Mesodermal cell (in vitro differentiated cells): ENCODE measurements at regions not wholly inside any gene's neighbourhood (a gene's known extent, or its start where the extent isn't known, plus 50 kb on each side); places are given as distances from the start of the nearest gene placed in this dataset.
"Not testable (repeated sequence)": the region's sequence is repeated elsewhere in the genome, so short reads cannot be mapped to it uniquely, and the experiment has no call there.

ENCODE experiments used
- H3K27ac ChIP-seq: 2 replicates; pipeline ENCODE4 v1.7.0; 2013; ENCODE audit warnings: mild to moderate bottlenecking, low read depth, low read length, moderate library complexity; ENCODE audit not compliant: severe bottlenecking
- H3K36me3 ChIP-seq: 2 replicates; pipeline ENCODE4 v1.7.1; 2013; ENCODE audit warnings: mild to moderate bottlenecking, low read length, moderate library complexity; ENCODE audit not compliant: control insufficient read depth, insufficient read depth
- H3K4me1 ChIP-seq: one replicate; pipeline ENCODE4 v1.7.1; 2013; ENCODE audit warnings: mild to moderate bottlenecking, low read length; ENCODE audit not compliant: insufficient read depth, control insufficient read depth, poor library complexity, severe bottlenecking
- H3K4me3 ChIP-seq: 2 replicates; pipeline ENCODE4 v1.7.0; 2013; ENCODE audit warnings: low read length, control low read depth, mild to moderate bottlenecking; ENCODE audit not compliant: insufficient read depth, poor library complexity, severe bottlenecking; ENCODE audit errors: extremely low read depth
- H3K9me3 ChIP-seq: 2 replicates; pipeline ENCODE4 v1.7.1; 2013; ENCODE audit warnings: mild to moderate bottlenecking, low read length, moderate library complexity; ENCODE audit not compliant: control insufficient read depth
- WGBS, 2 experiments: methylation state at CpG; one replicate each; pipeline ENCODE4 v1.1.5; 2013; ENCODE audit warnings: missing lambda C conversion rate in 2 of 2; ENCODE audit not compliant: insufficient coverage in 2 of 2; 5-methylcytosine and 5-hydroxymethylcytosine counted together

- no peaks in the 10 kb centered on the region for H3K4me1 ChIP-seq
- no peak overlapping the region for H3K27ac ChIP-seq
- no peak overlapping the region for H3K4me3 ChIP-seq
- no peaks in the 10 kb centered on the region for H3K36me3 ChIP-seq
- WGBS, 2 experiments: 74 to 90% methylated on average over 2 of the region's 2 CpGs
- H3K9me3 ChIP-seq: no peaks in the 10 kb centered on the region
These were observed 187.8 kb downstream of the ZNF516 start for GRCh38 chr18:76307293-76307690.

GRCh38 chr18:76306685-76307292, 188.3 kb downstream of the ZNF516 start:
- Histone ChIP-seq H3K36me3 (no peaks in the 10 kb centered on the region), H3K27ac (no peak overlapping the region), H3K4me1 (no peaks in the 10 kb centered on the region), H3K4me3 (no peak overlapping the region), H3K9me3 (no peaks in the 10 kb centered on the region)
- WGBS, 2 experiments: 82 to 89% methylated on average over 6 to 7 of the region's 9 CpGs

GRCh38 chr18:76285866-76286265, 209.2 kb downstream of the ZNF516 start:
- Histone ChIP-seq H3K4me3 (no peak overlapping the region), H3K36me3 (no peaks in the 10 kb centered on the region), H3K27ac (no peak overlapping the region), H3K4me1 (no peaks in the 10 kb centered on the region), H3K9me3 (peaks cover 5% of the 10 kb centered on the region)
- WGBS, 2 experiments: 100% methylated on average over 1 of the region's 3 CpGs

- Histone ChIP-seq H3K27ac (no peak overlapping the region), H3K36me3 (no peaks in the 10 kb centered on the region), H3K9me3 (peaks cover 5% of the 10 kb centered on the region), H3K4me3 (no peak overlapping the region), H3K4me1 (no peaks in the 10 kb centered on the region)
- WGBS, 2 experiments: 72 to 76% methylated on average over 3 of the region's 5 CpGs
These were observed 213.5 kb downstream of the ZNF516 start for GRCh38 chr18:76281565-76281964.

DNA sequence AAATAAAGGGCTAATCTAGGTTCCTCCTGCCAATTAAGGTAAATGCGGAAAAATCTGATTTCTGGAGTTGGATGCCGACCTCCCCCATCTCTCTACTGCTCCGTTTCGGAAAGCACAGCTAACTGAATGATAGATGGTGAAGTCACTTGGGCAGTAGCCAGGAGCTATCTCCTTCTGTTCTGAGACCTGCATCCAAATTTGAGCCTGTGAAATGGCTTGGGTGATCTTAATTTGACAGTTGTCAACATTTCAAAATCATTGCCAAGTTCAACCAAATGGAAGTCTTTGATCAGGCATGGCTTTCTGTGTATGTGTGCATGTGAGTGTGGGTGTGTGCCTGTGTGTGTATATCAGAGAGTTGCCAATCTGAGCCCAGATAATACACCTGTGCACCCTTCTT, 217.2 kb downstream of the ZNF516 start:
- no peaks in the 10 kb centered on the region for H3K36me3 ChIP-seq
- H3K27ac ChIP-seq: no peak overlapping the region
- H3K9me3 ChIP-seq: peaks cover 5% of the 10 kb centered on the region
- H3K4me1 ChIP-seq: no peaks in the 10 kb centered on the region
- H3K4me3 ChIP-seq: no peak overlapping the region
- 90% methylated on average over 2 of the region's 4 CpGs; no CpG with 5 or more reads in 1 of the 2 experiments for WGBS, 2 experiments

DNA sequence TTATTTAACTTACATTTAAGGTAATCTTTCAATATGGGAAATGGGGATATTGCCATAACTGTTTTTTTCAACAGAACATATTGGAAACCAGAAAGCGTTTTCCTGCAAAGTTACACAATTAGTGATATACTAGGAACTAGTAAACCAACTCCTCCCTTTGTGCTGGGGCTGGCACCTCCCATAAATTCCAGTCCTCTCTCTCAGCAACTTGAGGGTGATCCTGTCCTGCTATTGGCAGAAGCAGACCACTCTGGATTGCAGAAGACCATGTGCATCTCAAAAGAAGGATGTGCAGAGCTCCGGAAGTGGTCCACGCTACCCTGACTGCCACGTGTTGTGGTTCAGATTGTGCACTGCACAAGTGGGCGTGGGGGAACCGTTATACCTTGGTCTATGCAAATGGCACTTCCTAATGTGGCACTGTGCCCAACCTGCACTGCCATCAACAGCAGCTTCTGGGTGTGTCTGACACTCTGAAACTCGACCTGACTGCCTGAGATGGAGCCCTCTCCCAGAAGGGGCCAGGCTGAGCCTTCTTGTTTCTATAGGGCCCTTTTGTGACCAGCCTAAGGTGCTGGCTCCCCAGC, 219.2 kb downstream of the ZNF516 start:
- Histone ChIP-seq H3K4me3 (no peak overlapping the region), H3K27ac (no peak overlapping the region), H3K4me1 (no peaks in the 10 kb centered on the region), H3K36me3 (no peaks in the 10 kb centered on the region), H3K9me3 (no peaks in the 10 kb centered on the region)
- 78 to 79% methylated on average over 7 of the region's 7 CpGs for WGBS, 2 experiments

DNA sequence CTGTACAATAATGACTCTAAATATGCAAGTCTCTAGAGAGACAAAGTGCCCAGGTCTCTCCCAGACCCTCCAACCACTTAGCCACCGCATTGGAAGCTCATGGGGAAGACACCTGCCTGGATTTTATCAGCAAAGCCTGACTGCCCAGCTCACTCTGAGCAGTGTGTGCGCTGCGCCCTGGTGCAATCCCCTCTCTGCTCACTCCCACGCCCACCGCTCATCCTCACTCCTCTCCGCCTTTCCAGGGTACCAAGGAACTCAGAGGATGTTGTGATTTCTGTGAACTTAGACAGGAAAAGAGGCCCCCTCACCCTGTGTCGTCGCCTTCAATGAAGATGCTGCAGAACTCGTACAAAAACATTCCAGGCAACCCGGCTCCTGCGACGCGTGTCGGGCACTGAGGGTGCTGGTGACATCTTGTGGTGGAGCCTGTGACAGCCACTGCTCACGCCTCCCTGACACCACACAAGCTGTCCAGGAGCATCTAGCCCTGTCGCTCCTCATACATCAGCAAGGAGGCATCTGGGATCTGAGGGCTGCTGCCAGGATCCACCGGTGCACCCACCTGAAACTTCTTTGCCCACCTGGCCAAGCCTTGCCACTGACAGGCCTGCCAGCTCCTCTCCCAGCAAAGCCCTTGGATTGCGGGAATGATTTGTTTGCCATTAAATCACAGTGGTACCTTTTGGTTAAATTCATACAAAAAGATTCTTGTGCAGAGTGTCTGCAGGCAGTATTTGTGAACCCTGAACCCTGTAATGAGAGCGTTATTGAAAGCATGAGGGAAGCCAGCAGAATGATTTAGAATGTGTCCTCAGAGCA, 220.4 kb downstream of the ZNF516 start:
- Histone ChIP-seq H3K9me3 (no peaks in the 10 kb centered on the region), H3K27ac (no peak overlapping the region), H3K4me3 (no peak overlapping the region), H3K4me1 (no peaks in the 10 kb centered on the region), H3K36me3 (no peaks in the 10 kb centered on the region)
- WGBS, 2 experiments: 42 to 46% methylated on average over 15 to 19 of the region's 19 CpGs

DNA sequence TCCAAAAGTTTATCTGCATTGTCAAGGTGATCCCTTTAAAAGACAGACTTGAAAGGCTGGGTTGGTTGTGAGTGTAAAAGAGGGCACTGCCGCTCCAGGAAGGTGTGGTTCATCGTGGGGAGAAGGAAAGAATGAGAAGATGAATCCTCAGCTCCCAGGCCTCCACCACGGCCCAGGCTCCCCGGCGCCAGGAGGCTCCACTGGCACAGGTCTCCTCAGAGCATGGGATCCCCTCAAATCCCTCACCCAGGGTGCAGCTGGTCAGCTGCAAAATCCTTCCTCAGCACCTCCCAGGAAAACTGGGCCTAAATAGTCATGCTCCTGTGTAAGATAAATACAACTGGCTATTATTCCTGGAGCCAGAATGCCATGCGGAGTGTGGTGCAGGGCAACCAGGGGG, 221.1 kb downstream of the ZNF516 start:
- H3K9me3 ChIP-seq: no peaks in the 10 kb centered on the region
- WGBS, 2 experiments: 100% methylated on average over 1 to 2 of the region's 6 CpGs

GRCh38 chr18:76273036-76273545, 222.0 kb downstream of the ZNF516 start:
- Histone ChIP-seq H3K4me1 (no peaks in the 10 kb centered on the region), H3K27ac (no peak overlapping the region), H3K36me3 (no peaks in the 10 kb centered on the region), H3K4me3 (no peak overlapping the region), H3K9me3 (no peaks in the 10 kb centered on the region)
- WGBS, 2 experiments: 91 to 97% methylated on average over 19 to 22 of the region's 23 CpGs

More for the DNA sequence above, 221.1 kb downstream of the ZNF516 start:
- H3K4me1 ChIP-seq: no peaks in the 10 kb centered on the region
- no peaks in the 10 kb centered on the region for H3K36me3 ChIP-seq
- no peak overlapping the region for H3K4me3 ChIP-seq
- no peak overlapping the region for H3K27ac ChIP-seq

DNA sequence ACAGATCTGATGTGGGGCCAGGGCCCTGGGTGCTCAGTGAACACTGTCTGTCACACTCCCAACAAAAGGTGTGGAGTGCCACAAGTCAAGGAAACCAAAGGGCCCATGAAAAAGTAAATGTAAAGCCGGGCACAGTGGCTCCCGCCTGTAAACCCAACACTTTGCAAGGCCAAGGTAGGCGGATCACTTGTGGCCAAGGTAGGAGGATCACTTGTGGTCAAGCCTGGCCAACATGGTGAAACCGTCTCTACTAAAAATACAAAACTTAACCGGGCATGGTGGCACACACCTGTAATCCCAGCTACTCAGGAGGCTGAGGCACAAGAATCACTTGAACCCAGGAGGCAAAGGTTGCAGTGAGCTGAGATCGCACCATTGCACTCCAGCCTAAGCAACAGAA, 227.6 kb downstream of the ZNF516 start:
- H3K9me3 ChIP-seq, H3K4me3 ChIP-seq, H3K4me1 ChIP-seq, H3K27ac ChIP-seq, H3K36me3 ChIP-seq: not testable (repeated sequence)
- 88 to 93% methylated on average over 3 to 5 of the region's 6 CpGs for WGBS, 2 experiments
